ENCODE measurements at regions not wholly inside any gene's neighbourhood (a gene's known extent, or its start where the extent isn't known, plus 50 kb on each side); places are given as distances from the start of the nearest gene placed in this dataset.

DNA sequence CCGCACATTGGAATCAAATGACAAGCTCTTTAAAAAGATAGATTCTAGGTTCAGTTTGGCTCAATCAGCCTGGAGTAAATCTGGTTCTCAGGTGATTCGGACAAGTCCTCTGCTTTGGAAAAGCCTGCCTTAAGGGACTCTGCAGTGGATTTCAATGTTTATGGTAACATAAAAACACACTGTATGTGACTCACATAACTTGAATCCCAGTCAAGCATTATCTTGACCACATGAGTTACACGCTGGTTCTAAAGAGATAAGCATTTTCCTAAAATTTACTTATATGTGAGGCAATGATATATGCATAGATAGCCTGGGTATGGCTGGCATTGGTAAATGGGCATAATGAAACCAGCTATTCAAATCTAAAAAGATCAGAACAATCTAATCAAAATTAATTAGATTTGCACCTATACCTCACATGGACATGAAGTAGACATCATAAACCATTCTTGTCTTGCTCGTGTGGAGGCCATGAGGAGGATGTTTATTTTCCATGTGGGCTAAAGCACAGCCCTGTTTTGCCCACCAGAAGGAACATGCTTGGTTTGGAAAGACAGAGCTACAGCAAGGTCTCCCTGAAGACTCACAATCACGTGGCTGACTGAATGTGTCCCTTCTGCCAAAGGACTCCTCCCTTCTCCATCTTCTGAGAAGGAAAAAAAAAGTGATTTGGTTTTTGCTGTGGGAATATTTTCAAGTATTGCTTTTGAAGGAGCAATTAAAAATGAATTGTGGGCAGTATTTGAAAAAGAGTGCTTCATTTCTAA, 351.7 kb downstream of the DIRAS2 start:
- no peak for DNase-seq

DNA sequence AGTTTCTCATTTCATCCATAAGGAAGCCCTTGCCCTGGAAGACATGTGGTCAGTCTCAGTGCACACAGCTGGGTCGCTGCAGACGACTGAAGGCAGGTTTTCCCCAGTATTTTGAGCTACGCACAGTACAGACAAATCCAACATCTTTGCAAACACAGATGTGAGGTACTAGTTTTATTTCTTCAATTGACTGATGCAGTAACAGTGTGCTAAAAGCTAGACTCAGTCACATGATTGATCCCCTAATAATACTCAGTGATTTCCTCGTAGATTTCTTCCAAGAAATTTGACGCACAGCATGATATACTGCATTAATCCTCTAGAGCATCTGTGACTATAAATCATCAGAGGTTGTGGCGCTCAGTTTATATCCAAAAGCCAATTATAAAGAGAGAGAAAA, 346.1 kb downstream of the DIRAS2 start:
- DNase-seq: no peak

DNA sequence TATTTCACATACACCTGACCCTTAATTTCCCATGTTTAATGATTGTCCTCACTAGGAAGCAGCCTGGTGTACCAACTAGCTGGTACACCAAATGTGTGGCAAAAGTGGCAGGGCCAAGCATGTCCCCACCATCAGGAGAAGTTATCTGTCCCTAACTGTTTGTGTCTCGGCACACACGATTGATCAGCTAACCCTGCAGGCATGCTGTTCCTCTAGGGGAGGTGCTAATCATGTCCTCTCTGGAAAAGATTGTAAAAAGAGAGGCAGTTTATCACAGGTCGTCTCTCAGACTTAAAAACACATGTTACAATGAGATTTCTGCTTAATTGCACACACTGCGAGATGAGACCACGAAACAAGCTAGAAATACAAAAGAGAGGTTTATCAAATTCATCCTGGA, 342.7 kb downstream of the DIRAS2 start:
- no peak for DNase-seq

DNA sequence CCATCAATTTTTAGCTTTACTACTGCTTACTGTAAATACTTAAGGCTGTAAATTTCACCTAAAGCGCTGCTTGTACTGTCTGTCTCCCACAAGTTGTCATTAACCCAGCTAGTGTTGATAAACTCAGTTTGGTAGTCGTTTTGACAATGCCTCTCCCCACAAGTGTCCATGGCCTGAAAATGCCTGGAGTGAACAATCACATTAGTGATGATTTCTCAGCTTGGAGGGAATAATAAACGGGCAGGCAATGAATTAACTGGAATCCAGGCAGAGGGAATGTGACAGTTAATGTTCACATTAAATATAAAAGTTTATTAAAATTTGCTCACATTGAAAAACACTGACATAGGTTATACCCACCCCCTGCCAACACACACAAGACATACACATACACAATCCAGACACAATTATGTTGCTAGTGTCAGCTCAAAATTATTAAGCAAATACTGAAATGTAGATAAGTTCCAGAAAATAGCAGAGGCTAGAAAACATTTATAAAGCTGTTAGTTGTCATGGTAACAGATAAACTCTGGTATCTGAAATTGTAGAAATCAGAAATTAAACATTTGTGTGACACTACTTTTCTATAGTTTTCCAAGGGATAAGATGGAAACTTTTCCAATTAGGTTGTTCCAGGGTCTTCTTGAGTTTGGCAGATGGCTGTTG, 341.9 kb downstream of the DIRAS2 start:
- no peak for DNase-seq

DNA sequence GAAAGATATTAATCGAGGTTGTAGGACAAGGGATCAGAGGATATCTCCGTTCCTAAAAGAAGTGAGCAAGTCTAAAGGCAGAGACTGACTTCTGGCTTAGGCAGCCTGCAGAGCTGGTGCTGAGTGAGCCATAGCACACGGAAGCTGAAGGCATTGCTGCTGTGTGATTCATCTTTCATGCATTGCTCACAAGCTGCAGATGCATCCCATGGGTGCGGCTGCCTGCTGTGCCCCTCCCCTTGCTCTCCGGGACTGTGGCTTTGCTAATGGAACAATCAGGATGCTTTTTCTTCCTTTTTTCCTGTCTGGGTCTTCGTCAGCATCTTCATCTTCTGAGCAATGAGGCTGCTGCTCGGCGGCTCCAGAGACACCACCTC, 341.4 kb downstream of the DIRAS2 start:
- no peak for DNase-seq

DNA sequence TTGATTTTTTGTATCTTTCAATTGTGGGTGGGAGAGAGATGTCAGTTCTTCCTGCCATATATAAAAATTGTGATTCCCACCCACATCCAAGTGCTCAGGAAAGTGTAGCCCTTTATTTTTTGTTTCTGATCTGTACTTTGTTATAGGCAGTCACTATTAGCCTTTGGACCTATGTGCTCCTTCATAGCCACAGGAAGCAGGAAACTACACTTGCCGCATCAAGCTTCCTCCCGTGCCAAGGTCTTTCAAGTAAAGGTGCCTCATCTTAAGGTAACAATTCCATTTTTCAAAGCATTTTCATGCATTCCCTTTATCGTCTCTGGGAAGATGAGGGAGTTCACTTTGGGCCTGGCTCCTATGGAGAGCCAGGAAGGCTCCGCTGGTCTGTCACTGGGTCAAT, 339.0 kb downstream of the DIRAS2 start:
- no peak for DNase-seq

DNA sequence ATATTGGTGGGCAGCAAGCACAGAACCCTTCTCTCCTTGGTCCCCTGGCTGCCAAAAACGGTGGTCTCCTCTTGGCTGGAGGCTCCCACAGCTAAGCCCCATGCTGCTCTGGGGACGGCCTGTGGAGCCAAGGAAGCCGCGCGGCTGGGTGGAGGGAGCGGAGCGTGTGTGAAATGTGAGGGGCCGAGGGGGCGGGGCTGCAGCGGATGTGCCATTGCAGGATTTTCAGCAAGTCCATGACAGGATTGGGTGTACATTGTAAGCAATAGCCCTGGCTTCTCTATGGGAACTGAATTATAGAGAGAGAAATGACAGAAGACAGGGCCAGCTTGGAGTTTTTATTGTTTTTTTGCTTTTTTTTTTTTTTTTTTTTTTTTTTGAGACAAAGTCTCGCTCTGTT, 336.5 kb downstream of the DIRAS2 start:
- DNase-seq: no peak

DNA sequence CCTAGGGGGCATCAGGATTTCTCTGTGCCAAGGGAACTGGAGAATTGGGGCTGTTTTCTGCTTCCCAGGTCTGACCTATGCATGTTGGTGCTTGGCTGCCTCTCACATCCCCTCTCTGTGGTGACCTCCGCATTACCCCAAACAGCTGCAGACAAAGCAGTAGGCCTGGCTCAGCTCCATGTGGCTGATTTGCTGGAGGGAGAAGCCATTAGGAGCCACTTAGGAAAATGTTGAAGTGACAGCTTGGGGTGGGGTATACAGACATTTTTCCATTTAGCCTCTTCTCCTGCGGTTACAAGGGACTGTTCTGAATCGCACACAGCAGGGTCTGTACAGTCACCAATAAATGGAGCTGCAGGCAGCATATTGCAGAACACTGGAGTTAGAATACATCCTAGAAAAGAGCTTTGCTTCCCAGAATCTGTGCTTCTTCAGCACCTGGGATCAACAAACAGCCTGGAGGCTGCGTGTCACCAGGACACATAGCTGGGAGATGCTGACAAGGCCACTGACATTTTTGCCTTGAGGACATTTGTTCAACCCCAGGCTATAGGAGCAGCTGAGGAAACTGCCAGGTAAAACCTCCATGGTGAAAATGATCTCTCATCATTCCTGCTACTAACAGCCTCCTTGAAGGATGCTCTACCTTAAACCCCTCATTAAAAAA, 335.3 kb downstream of the DIRAS2 start:
- no peak for DNase-seq

DNA sequence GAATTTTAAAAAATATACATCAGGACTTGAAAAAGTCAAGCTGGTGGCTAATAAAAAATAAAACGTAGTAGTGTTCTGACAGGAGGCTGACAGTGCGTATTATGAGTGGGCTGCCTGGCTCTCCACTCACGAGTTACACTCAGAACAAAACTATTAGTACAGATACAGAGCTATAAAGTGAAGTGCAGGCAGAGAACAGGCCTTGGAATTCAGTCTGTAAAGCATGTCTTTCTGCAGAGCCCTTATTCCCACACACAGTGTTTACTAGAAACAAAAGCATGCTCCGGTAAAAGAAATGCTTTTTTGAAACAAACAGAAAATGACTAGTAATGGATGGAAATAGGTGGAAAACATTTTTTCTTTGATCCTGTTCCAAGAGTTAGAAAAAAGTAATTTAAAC, 334.7 kb downstream of the DIRAS2 start:
- no peak for DNase-seq

DNA sequence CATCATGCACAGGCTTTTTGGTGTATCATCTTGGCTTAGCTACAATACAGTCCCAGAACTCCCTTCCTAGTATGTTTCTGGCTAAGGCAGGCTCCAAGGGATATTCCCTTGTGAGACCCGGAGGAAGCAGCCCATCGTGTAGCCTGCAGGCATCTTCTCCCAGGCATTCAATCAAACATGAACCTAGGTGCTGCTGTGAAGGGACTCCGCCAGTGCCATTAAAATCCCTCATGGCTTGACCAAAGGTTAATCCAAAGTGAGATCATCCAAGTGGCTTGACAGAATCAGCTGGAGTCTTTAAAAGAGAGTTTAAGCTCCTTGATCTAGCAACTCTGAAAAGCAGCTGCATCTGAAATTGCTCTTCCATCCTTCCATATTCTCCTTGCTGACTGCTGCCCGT, 333.9 kb downstream of the DIRAS2 start:
- DNase-seq: no peak

DNA sequence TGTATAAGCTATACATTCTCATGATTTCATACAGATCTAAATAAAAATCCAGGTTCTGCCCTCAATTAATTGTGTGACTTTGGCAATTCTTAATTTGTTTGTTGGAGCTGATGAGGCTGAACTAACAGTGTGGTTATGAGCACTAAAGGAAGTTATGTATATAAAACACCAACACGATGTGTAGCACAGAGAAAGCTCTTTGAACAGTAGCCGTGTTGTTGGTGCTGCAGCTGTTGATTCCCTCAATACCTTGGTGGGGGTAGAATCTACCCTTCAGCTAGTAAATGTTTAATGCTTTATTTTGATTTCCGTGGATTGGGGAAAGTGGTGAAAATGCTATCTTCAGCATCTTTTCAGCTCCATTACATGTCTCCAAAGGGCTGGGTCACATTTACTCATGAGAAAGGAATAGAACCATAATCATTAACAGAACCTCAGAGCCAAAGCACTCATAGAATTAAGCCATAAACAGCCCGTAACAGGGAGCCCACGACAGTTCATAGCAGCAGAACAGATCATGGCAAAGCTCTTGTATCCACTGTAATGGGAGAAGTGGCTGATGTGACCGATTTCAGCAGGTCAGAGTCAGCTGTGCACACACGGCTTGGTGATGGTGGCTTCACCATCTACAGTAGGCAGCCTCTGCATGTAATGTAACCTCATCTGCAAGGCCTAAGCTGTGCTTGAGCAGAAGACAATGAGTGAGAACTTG, 332.7 kb downstream of the DIRAS2 start:
- DNase-seq: no peak

DNA sequence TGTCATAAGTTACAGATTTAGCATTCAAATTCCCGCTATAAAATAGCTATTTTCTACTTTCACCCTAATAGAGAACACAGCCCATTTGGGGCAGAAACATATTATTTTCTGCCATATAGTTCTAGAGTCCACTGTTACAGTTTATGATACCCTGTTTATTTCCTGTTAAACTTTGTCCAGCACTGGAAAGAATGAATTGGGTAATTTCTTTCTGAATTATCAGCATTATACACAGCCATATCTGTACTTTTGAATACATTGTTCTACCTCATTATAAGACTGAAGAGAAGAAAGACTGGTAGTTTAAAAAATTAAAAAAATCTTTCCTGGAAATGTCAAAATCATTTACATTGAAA, 332.1 kb downstream of the DIRAS2 start:
- no peak for DNase-seq

DNA sequence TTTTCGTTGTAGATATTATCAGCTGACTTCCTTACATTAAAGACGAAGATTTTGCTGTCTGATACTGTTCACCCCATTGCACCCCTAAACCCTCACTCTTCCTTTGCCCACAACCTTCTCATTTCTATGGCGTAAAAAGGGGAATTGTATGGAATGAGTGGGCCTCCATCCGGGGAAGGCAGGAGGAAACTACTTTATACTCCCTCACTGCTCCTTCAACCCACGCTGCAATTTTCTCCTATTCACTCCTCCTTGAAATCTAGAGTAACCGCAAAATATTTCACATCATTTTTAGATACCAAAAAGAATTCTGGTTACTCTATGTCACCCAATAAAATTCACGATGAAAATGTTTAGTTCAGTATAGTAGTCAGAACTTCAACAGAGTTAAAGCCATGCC, 330.8 kb downstream of the DIRAS2 start:
- no peak for DNase-seq

DNA sequence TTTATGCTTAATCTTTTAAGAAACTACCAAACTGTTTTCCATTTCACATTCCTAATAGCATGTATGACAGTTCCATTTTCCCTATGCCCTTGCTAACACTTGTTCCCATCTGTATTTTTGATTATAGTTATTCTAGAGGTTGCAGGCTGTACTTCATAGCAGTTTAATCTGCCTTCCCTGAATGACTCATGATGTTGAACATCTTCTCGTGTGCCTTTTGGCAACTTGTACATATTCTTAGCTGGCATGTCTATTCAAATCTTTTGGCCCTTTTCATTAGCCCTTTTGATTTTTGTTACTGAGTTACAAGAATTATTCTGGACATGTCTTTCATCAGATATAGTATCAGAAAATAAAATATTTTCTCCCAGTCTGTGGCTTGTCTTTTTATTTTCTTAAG, 320.3 kb downstream of the DIRAS2 start:
- no peak for DNase-seq

DNA sequence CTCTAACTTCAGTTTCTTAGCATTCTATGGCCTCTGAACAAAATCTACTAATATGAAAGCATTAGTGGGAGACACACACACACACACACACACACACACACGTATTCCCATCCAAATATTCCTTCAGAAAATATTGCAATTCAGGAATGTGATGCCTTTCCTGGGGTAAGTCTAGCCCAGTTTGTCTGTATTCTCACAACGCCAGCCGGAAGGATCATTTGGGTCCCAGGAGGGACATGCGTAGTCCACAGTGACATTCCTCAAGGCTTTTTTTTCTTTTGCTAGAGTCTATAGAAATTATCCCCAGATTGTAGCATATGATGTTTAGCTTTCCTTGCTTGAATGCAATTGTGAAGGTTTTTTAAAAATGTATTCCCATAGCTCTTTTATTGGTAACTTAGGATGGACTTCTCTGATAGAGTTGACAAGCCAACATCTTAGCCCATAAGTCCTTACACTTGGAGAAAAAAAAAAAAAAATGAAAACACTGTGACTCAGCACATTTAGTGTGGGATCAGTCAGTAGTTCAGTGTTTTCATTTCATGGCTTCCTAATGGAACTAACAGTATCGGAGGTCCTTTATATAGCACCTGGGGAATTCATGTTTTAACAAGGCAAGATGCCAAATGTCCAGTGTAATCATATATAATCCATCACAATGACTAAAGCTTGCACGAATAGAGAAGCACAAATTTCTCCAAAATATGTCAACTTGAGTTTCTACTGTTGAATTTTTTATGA, 316.5 kb downstream of the DIRAS2 start:
- no peak for DNase-seq

DNA sequence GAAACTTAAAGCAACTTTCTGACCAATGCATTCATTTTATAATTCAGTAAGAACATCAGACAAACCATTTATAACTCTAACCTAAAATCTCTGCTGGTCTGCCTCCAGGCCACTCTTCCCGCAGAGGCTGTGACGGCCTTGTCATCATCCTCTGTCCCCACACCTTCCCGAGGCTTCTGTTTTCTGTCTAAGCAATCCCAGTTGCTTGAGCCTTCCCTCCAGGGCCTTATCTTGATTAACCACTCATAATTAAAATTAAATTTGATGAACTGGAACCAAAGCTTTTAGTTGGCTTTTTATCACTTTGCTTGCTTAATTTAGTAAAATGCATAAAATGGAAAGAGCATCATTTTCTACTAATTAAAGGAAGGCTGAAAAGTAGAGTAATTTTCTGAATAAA, 312.4 kb downstream of the DIRAS2 start:
- no peak for DNase-seq

DNA sequence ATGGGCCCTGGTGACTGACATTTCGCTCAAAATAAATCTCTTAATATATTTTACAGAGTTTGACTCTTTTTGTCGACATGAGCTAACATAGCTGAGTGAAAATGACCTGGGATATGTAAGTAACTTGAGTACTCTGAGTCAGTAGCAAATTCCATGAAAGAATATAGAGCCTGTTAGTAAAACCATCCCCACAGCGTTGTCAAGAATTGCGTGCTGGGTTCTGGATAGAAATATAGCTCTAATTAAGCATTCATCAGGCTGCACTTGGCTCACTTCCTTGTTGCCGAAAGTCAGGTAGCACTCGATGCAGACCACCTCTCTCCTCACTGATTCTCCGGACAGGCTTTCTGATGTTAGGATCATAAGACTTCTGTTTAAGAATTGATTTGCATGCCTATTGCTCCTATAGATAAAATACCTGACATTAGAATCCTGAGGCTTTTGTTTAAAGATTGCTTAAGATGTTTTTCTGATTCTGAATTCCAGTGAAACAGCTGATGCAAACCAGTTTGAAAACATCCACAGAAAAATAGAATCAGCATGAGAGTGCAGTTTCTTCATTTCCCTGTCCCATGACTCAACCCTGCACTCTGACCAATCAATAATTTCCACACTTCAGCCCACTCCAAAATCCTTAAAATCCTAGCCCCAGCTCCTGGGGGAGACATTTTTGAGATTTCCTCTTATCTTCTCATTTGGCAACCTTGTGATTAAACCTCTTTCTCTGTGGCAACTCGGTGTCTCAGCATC, 310.6 kb downstream of the DIRAS2 start:
- no peak for DNase-seq

DNA sequence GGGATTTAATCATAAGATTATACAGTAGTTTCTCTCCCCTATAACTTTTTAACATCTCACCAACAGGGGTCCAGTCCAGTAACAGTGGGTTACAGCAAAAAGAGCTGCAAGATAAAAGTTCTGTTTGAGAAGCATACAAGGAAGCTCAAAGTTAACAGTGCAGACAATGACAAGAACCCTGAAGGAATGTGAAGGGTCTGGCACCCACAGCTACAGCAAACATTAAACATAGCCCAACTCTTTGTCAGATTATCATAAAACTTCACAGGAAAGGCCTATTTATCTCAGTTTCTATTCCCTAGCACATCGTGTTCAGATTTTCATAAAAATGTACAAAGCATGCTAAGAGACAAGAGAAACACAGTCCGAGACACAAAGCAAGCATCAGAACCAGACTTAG, 309.4 kb downstream of the DIRAS2 start:
- DNase-seq: no peak

DNA sequence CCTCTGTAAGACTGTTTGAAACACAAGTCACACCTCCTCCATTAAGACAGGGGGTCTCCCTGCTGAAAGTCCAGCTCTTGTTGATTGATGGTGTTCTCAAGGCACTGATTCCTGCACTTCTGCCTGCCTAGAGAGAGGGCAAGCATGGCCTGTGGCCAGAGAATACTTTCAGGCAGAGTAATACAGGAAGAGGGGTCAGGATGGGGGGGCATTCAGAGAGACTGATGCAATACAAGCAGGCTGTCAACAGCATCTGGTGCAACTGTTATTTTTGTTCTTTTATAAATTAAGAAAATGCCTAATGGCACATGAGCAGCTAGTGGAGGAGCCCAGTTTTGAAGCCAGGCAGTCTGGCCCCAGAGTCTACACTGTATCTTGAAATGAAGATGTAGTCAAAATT, 302.2 kb downstream of the DIRAS2 start:
- no peak for DNase-seq

DNA sequence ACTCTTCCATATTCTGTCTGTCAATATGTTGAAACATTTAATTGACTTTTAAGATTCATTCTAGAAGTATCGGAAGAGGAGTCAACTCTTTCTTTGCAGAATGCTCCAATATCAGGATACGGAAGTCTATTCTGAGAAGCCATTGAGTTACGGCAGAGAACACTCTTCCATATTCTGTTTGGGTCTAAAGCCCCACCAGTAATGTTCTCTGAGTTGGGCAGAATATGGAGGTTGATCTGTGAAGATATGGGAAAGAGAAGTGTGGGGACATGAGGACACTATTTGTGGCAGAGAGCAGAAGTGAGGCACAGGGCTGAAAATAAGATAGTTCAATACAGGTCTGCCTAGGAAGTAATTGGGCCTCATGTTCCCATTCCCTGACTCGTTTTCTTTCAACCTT, 300.0 kb downstream of the DIRAS2 start:
- DNase-seq: no peak

DNA sequence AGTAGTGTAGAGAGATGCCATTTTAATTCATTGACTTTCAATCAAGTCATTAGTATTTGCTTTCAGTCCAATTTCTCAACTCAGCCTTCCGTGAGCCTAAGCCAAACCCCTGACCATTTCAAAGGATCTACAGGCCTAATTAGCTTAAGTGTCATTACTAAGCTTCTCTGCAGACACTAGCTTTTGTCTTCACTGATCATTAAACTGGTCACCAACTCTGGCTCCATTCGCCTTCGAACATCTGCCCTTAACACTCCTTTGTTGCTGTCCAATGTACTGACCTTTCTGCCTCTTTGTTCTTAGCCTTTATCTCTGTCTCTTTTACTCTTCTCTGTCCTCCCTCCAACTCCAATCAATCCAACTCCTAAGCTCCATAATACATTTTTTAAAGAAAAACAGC, 299.3 kb downstream of the DIRAS2 start:
- DNase-seq: no peak

DNA sequence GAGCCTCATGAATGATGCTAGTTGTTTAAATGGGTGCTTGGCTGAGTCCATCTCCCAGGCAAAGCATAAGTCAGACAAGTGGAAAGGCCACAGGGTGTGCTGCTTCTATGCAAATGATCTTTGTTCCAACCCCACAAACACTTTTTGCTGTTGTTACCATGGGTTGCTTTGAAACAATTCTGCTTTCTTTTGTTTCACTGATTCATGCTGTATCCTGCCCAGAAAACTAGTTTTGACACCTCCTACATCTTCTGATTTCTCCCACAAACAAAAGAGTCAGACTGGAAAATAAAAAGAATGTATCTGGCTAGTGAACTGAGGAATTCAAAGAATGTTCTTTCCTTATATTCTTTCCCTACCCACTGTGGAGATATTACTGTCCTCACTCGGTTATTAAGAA, 298.6 kb downstream of the DIRAS2 start:
- DNase-seq: no peak
